ENCODE measurements at regions not wholly inside any gene's neighbourhood (a gene's known extent, or its start where the extent isn't known, plus 50 kb on each side); places are given as distances from the start of the nearest gene placed in this dataset.

DNA sequence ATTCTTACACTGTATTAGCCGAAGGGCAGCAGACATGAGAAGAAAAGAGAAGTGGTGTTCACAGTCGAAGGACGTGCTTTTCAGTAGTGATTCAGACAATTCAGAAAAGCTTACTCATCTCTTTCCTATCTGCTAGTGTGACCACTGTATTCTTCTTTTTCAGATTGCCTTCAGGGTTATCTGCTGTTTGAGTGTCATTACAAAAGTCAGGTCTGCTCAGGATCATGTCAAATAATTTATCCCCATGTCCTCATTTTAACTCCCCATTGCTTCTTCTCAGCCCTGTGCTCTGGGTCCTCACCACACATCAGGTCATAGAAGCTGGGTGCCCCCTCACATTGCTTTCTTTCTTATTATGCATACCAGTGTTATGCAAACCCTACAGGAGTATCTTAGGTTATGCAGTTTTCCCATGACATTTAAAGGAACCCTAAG lies 394.0 kb downstream of the CETN3 start:
- TF ChIP-seq POLR2AphosphoS5 (IDR thresholded peaks at IDR 0.05; ENCODE audit: low read depth), result no peak
- TF ChIP-seq, protein P1, sequence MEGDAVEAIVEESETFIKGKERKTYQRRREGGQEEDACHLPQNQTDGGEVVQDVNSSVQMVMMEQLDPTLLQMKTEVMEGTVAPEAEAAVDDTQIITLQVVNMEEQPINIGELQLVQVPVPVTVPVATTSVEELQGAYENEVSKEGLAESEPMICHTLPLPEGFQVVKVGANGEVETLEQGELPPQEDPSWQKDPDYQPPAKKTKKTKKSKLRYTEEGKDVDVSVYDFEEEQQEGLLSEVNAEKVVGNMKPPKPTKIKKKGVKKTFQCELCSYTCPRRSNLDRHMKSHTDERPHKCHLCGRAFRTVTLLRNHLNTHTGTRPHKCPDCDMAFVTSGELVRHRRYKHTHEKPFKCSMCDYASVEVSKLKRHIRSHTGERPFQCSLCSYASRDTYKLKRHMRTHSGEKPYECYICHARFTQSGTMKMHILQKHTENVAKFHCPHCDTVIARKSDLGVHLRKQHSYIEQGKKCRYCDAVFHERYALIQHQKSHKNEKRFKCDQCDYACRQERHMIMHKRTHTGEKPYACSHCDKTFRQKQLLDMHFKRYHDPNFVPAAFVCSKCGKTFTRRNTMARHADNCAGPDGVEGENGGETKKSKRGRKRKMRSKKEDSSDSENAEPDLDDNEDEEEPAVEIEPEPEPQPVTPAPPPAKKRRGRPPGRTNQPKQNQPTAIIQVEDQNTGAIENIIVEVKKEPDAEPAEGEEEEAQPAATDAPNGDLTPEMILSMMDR (IDR thresholded peaks at IDR 0.05; ENCODE audit: insufficient read depth, low read length), result no peak
